ENCODE measurements at regions not wholly inside any gene's neighbourhood (a gene's known extent, or its start where the extent isn't known, plus 50 kb on each side); places are given as distances from the start of the nearest gene placed in this dataset.

- TF ChIP-seq GATA2 (IDR thresholded peaks at IDR 0.05; ENCODE audit: low read depth, low read length) (no peak), GATA3 (IDR thresholded peaks at IDR 0.05; ENCODE audit: low read depth, low read length) (no peak)
Observed at GRCh38 chr14:57150449-57150848, 118.3 kb downstream of the EXOC5 start.

GRCh38 chr14:57139173-57139572 lies 129.5 kb downstream of the EXOC5 start:
- no peak for TF ChIP-seq GATA3 (IDR thresholded peaks at IDR 0.05; ENCODE audit: low read depth, low read length)
- TF ChIP-seq GATA2 (IDR thresholded peaks at IDR 0.05; ENCODE audit: low read depth, low read length), result no peak

GRCh38 chr14:57136669-57137328 lies 131.9 kb downstream of the EXOC5 start:
- TF ChIP-seq GATA2 (IDR thresholded peaks at IDR 0.05; ENCODE audit: low read depth, low read length) (no peak), GATA3 (IDR thresholded peaks at IDR 0.05; ENCODE audit: low read depth, low read length) (no peak)

GRCh38 chr14:57122129-57122528 lies 146.6 kb downstream of the EXOC5 start:
- no peak for TF ChIP-seq GATA2 (IDR thresholded peaks at IDR 0.05; ENCODE audit: low read depth, low read length)
- no peak for TF ChIP-seq GATA3 (IDR thresholded peaks at IDR 0.05; ENCODE audit: low read depth, low read length)

GRCh38 chr14:57091030-57091608 lies 177.6 kb downstream of the EXOC5 start:
- TF ChIP-seq GATA3 (IDR thresholded peaks at IDR 0.05; ENCODE audit: low read depth, low read length), result no peak
- TF ChIP-seq GATA2 (IDR thresholded peaks at IDR 0.05; ENCODE audit: low read depth, low read length), result no peak

GRCh38 chr14:57089901-57090300 lies 178.8 kb downstream of the EXOC5 start:
- TF ChIP-seq GATA2 (IDR thresholded peaks at IDR 0.05; ENCODE audit: low read depth, low read length) (no peak), GATA3 (IDR thresholded peaks at IDR 0.05; ENCODE audit: low read depth, low read length) (no peak)

- TF ChIP-seq GATA2 (IDR thresholded peaks at IDR 0.05; ENCODE audit: low read depth, low read length), result no peak
- TF ChIP-seq GATA3 (IDR thresholded peaks at IDR 0.05; ENCODE audit: low read depth, low read length), result no peak
Observed at GRCh38 chr14:57087841-57088240, 180.9 kb downstream of the EXOC5 start.

- TF ChIP-seq GATA3 (IDR thresholded peaks at IDR 0.05; ENCODE audit: low read depth, low read length), result no peak
- no peak for TF ChIP-seq GATA2 (IDR thresholded peaks at IDR 0.05; ENCODE audit: low read depth, low read length)
Observed at GRCh38 chr14:57086271-57087162, 182.2 kb downstream of the EXOC5 start.

GRCh38 chr14:57085801-57086200 lies 182.9 kb downstream of the EXOC5 start:
- TF ChIP-seq GATA3 (IDR thresholded peaks at IDR 0.05; ENCODE audit: low read depth, low read length) (no peak), GATA2 (IDR thresholded peaks at IDR 0.05; ENCODE audit: low read depth, low read length) (no peak)

- TF ChIP-seq GATA2 (IDR thresholded peaks at IDR 0.05; ENCODE audit: low read depth, low read length) (no peak), GATA3 (IDR thresholded peaks at IDR 0.05; ENCODE audit: low read depth, low read length) (no peak)
Observed at GRCh38 chr14:57085043-57085442, 183.7 kb downstream of the EXOC5 start.

- TF ChIP-seq GATA2 (IDR thresholded peaks at IDR 0.05; ENCODE audit: low read depth, low read length) (no peak), GATA3 (IDR thresholded peaks at IDR 0.05; ENCODE audit: low read depth, low read length) (no peak)
Observed at GRCh38 chr14:57080691-57081090, 188.0 kb downstream of the EXOC5 start.

- TF ChIP-seq GATA2 (IDR thresholded peaks at IDR 0.05; ENCODE audit: low read depth, low read length) (no peak), GATA3 (IDR thresholded peaks at IDR 0.05; ENCODE audit: low read depth, low read length) (no peak)
Observed at GRCh38 chr14:57078054-57078453, 190.7 kb downstream of the EXOC5 start.

- TF ChIP-seq GATA3 (IDR thresholded peaks at IDR 0.05; ENCODE audit: low read depth, low read length), result no peak
- TF ChIP-seq GATA2 (IDR thresholded peaks at IDR 0.05; ENCODE audit: low read depth, low read length), result no peak
Observed at GRCh38 chr14:57073986-57074385, 194.7 kb downstream of the EXOC5 start.

- TF ChIP-seq GATA3 (IDR thresholded peaks at IDR 0.05; ENCODE audit: low read depth, low read length) (no peak), GATA2 (IDR thresholded peaks at IDR 0.05; ENCODE audit: low read depth, low read length) (no peak)
Observed at GRCh38 chr14:57071639-57072038, 197.1 kb downstream of the EXOC5 start.
